ENCODE measurements at regions not wholly inside any gene's neighbourhood (a gene's known extent, or its start where the extent isn't known, plus 50 kb on each side); places are given as distances from the start of the nearest gene placed in this dataset.

- TF ChIP-seq EZH2 (IDR thresholded peaks at IDR 0.05; ENCODE audit: insufficient read depth, poor library complexity, severe bottlenecking) (no peak), EZH2phosphoT487 (IDR thresholded peaks at IDR 0.05; ENCODE audit: insufficient read depth, low read depth) (no peak)
Measured at GRCh38 chr10:9227679-9228365, 1173.3 kb downstream of the GATA3 start.
